Right lobe of liver (tissue), 4 donors: ENCODE measurements at regions not wholly inside any gene's neighbourhood (a gene's known extent, or its start where the extent isn't known, plus 50 kb on each side); places are given as distances from the start of the nearest gene placed in this dataset.

Experiments used
- CTCF ChIP-seq, 4 donors: fragments of 200-600 bp in 3 of 4; fragments of 450-650 bp in 1 of 4; IDR thresholded peaks; one replicate each; pipeline versions ENCODE4 v1.5.1 to v1.8.0; 2016 to 2022; ENCODE audit warnings: antibody characterized with exemption in 4 of 4, mild to moderate bottlenecking in 2 of 4
- POLR2A ChIP-seq: fragments of 450-650 bp; IDR thresholded peaks from one replicate; pipeline ENCODE4 v1.6.1; 2017; ENCODE audit warnings: antibody characterized with exemption, mild to moderate bottlenecking
- donor health status: DM: no; HTN: no; CAD: no.
- donor health status: DM: no; HTN: no; CAD: no.
- donor health status: DM: no; HTN: yes; CAD: no.

DNA sequence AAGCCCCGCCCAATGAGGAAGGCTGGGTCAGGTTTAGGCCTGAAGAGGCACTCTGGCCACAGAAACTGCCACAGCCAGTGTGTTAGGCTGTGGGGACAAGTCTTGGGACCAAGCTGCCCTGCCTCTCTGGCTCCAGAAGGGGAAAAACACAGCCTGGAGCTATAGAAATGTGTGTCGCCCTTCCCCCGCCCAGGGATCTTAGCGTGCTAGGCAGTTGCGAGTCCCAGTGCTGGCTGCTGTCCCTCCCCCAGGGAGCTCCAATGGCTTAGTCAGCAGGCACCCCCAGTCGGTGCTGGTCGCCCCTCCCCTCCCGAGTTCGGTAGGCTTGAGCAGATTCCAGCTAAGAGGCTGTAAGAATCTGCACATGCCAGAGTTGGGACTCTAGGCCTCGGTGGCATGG is 99.5 kb upstream of the API5 start:
- TF ChIP-seq CTCF (IDR thresholded peaks at IDR 0.05) (no peak), POLR2A (no peak)
